NCI-H2196 treated with DMSO at 0.1 percent for 48 hours (cell line): ENCODE measurements at regions not wholly inside any gene's neighbourhood (a gene's known extent, or its start where the extent isn't known, plus 50 kb on each side); places are given as distances from the start of the nearest gene placed in this dataset.
"Not testable (repeated sequence)": the region's sequence is repeated elsewhere in the genome, so short reads cannot be mapped to it uniquely, and the experiment has no call there.

Experiments
- DNase-seq: peaks from one replicate; lab custom pipeline; 2025; ENCODE audit not compliant: unreplicated experiment; lab: John Stamatoyannopoulos, UW

- no peak for DNase-seq
Measured at GRCh38 chr9:108803428-108804065, 52.2 kb downstream of the ACTL7B start.

DNA sequence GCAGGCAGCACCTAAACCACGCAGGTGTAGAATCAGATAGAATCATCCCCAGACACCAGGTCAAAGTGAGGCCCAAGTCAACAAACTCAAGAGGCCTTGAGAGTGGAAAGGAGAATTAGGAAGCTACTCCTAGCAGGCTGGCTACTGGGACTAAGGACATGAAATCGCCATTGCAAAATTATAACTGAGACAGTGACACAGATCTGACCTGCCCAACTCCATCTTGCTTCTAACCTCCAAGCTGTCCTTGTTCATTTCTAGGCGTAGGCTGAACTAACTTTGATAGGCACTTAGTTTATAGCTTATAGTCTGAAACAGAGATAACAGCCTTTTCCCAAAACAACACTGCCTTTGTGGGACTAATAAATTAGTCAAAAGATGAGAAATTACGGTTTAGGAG lies 52.8 kb downstream of the ACTL7B start:
- DNase-seq, result no peak

- no peak for DNase-seq
Measured at GRCh38 chr9:108801949-108802348, 53.8 kb downstream of the ACTL7B start.

- DNase-seq, result no peak
Measured at GRCh38 chr9:108800632-108801099, 55.1 kb downstream of the ACTL7B start.

GRCh38 chr9:108793573-108793972 lies 62.2 kb downstream of the ACTL7B start:
- DNase-seq, result no peak

GRCh38 chr9:108789742-108790141 lies 66.0 kb downstream of the ACTL7B start:
- no peak for DNase-seq

- DNase-seq, result no peak
Measured at GRCh38 chr9:108787690-108788048, 68.1 kb downstream of the ACTL7B start.

DNA sequence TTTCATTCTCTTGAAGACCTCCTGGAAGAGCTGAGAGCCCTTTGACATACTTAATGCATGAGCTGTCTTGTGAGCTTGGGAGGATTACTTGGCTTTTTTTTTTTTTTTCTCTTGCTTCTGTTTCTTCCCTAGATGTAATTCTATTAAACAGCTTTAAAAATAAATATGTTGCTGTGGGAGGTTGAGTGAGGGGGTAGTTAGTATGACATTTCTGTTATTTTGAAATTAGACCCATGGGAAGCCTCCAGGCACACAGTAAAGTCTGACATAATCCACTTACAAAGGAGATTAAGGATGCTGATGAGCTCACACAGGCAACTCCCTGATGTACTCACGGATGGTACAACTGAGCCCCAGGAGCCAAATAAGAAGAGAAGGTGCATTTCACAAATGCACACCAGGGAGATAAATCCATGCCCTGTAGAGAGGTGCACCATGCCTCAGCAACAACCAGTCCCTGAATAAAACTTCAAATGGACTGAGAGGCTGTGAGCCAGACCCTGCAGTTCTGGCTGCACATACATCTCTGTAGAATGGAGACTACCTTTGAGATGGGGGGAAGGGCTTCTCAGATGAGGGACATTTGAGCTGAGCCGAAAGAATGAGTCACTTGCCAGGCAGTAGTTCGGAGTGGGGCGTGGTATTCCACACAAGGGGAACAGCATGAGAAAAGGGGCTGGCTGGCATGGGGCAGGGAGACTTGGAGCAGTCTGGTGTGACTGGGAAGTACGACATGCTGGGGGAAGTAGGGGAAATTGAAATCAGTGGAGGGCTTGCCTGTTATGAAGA lies 68.7 kb downstream of the ACTL7B start:
- no peak for DNase-seq

DNA sequence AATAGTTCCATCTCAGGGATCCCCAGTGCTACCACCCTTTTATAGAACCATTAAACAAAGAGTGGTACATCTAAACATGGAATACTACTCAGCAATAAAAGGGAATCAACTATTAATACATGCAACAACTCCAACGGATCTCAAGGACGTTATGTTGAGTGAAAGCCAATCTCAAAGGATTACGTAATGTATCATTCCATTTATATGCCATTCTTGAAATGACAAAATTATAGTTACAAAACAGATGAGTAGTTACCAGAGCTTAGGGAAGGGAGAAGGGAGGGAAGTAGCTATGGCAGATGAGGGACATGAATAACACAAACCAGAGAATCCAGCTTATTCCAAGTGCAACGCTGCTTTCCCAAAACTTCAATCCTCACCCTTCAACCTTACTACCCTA lies 69.5 kb downstream of the ACTL7B start:
- no peak for DNase-seq

GRCh38 chr9:108784998-108785397 lies 70.8 kb downstream of the ACTL7B start:
- DNase-seq, result no peak

DNA sequence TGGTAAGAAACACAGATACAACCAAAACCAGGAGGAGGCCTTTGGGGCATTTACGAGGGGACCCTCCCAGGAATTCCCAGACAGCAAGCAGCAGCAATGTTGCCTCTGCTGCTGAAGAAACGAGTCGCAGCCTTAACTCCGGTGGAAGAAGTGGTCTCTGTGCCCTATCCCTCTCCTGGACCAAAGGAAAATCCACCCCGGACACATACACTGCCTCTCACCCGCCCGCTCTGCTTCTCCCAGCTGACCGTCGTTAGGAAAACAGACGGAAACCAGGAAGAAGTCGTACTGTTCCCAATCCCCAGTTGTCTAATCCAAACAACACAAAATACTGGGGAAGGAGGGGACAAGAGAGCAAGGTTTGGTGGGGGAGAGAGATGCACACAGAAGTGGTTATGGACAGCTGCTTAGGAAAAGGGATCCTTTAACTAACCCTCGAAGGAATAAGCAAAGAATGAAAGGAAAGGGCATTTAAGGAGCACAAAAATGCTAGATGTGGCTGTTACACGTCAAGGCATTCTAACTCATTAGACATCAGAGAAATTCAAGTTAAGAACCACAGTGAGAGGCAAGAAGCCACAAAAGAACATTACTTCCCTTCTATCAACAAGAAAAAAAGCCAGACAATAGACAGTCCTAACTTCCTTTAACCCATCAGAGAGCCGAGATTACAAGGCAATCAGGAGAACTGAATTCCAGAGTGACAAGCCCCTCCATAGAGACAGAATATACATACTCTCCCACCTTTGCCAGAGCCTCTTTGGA lies 71.9 kb downstream of the ACTL7B start:
- DNase-seq, result no peak

- DNase-seq, result no peak
Measured at GRCh38 chr9:108783326-108783725, 72.5 kb downstream of the ACTL7B start.

- DNase-seq, result no peak
Measured at GRCh38 chr9:108780942-108781734, 74.6 kb downstream of the ACTL7B start.

DNA sequence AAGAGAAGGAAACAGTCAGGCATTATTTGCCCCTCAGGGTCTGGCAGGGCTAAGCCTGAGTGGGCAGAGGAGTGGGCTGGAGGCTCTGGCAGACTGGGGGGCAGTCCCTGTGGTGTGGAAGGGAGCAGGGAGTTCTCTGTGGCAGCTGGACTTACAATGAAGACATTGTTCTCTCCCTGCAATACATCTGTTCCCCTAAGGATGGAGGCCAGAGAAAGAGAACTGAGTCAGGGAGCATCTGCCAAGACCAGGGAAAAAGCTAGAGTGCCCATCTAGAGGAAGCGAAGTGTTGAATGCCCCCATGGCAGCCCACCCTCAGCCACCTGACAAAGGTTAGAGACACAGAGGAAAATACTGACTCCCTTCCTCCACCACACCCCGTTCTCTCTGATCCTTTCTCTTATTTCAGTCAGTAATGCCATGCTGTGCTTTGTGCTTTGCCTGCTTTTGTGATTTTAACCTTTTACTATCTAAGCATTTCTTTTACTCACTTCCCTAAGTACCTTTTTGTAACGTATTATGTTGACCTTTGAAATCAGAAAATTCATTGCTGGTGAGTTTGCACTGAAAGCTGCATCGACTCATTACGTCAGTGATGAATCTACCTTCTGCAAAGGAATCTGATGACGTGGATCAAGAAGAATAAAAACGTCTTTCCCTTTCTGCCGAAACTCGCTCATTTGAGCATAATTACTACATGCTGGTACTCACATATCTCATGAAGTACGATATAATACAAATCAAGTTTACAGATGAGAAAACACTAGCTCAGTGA lies 76.0 kb downstream of the ACTL7B start:
- no peak for DNase-seq

GRCh38 chr9:108776920-108777639 lies 78.7 kb downstream of the ACTL7B start:
- DNase-seq, result no peak

- DNase-seq, result no peak
Measured at GRCh38 chr9:108775901-108776306, 79.9 kb downstream of the ACTL7B start.

DNA sequence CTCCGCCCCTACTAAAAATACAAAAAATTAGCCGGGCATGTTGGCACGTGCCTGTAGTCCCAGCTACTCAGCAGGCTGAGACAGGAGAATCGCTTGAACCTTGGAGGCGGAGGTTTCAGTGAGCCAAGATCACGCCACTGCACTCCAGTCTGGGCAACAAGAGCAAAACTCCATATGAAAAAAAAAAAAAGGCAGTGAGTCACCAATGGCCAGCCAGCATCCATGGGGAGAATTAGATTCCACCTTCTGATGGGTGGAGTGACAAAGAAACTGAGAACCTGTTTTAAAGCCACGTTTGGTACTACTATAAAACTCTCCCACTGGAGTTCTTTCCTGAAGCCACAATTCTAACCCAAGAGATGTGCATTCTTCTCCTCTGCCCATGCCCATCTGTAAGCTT lies 81.7 kb downstream of the ACTL7B start:
- not testable (repeated sequence) for DNase-seq

DNA sequence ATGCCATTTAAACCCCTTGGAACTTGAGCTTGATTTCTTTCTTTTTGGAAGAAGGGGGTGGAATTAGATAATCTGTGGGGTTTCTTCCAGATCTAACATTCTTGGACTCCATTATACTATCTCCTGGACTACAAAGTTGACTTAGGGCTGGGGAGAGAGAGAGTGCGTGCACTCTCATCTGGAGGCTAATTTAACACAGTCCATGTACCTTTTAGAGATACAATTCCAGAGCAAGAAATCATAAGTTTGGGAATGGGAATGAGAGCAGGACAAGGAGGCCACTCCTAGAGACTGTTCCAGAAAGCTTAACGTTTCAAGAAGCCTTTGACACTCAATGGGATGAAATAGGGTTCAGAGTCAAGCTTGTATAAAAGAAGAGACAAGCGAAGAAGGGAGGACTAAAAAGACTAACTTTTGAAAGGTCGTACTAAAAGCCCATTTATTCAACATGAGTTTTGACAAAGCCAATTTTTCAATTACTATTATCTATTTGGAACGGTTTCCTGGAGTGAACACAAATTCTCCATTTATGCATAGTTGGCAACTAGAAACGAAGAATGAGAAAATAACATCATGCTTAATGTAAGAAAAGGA lies 83.4 kb downstream of the ACTL7B start:
- no peak for DNase-seq

GRCh38 chr9:108768744-108769143 lies 87.0 kb downstream of the ACTL7B start:
- no peak for DNase-seq
